ENCODE measurements at regions not wholly inside any gene's neighbourhood (a gene's known extent, or its start where the extent isn't known, plus 50 kb on each side); places are given as distances from the start of the nearest gene placed in this dataset.

- TF ChIP-seq POLR2A (IDR thresholded peaks at IDR 0.05; ENCODE audit: low read depth, low read length) (no peak), NFYB (IDR thresholded peaks at IDR 0.05; ENCODE audit: insufficient read depth, low read depth, low read length) (no peak), CREB1 (IDR thresholded peaks at IDR 0.05; ENCODE audit: low read depth) (no peak), NRF1 (conservative IDR thresholded peaks at IDR 0.05; ENCODE audit: low read depth, low read length) (no peak), ZNF24 (IDR thresholded peaks at IDR 0.05) (no peak), ELK1 (IDR thresholded peaks at IDR 0.05; ENCODE audit: low read depth, low read length) (no peak), CHD2 (IDR thresholded peaks at IDR 0.05; ENCODE audit: borderline replicate concordance, low read depth, low read length) (no peak), CTCF (IDR thresholded peaks at IDR 0.05 in 2 of 3, conservative IDR thresholded peaks at IDR 0.05 in 1 of 3; ENCODE audit: control insufficient read depth in 2 of 3, extremely low read depth in 1 of 3, insufficient read depth in 1 of 3, low read depth in 3 of 3, low read length in 3 of 3) (no peak), MAX (IDR thresholded peaks at IDR 0.05; ENCODE audit: low read depth, low read length) (no peak), ZSCAN29 (IDR thresholded peaks at IDR 0.05) (no peak), IRF4 (IDR thresholded peaks at IDR 0.05; ENCODE audit: low read depth, low read length) (no peak), POLR2AphosphoS2 (IDR thresholded peaks at IDR 0.05; ENCODE audit: low read depth, low read length) (no peak)
Measured at GRCh38 chr4:137852326-137852725, 320.0 kb upstream of the PCDH18 start.

All from GM12878 (cell line).